Stimulated activated CD8-positive, alpha-beta memory T cell treated with anti-CD3 and anti-CD28 coated beads, Interleukin-12 subunit alpha, Interleukin-12 subunit beta, amount 100 ng/mL, for 1 hour (primary cell): ENCODE measurements at regions not wholly inside any gene's neighbourhood (a gene's known extent, or its start where the extent isn't known, plus 50 kb on each side); places are given as distances from the start of the nearest gene placed in this dataset.
A peak's percentile ranks its signal among the peaks of the same experiment; 100 is the strongest.
"Not testable (repeated sequence)": the region's sequence is repeated elsewhere in the genome, so short reads cannot be mapped to it uniquely, and the experiment has no call there.

Experiments used
- DNase-seq: peaks from one replicate; pipeline ENCODE4 v3.0.0-alpha.2; 2020; ENCODE audit warnings: low read depth

DNA sequence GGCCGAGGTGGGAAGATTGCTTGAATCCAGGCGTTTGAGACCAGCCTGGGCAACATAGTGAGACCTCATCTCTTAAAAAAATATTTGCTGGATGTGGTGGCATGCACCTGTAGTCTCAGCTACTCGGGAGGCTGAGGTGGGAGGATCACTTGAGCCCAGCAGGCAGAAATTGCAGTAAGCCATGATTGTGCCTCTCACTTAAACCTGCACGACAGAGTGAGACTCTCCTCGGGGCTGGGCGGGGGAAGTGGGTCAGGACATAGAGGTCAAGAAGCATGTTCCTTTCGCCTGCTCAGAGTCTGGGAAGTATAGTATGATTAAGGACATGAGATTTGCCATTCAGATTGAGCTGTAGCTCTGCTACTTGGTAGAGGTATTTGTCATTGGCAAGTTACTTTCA, 52.3 kb downstream of the SEPTIN7 start:
- not testable (repeated sequence) for DNase-seq

- no peak for DNase-seq
These were observed 53.5 kb downstream of the SEPTIN7 start for GRCh38 chr7:35854311-35854710.

- DNase-seq, result no peak
These were observed 55.3 kb downstream of the SEPTIN7 start for GRCh38 chr7:35856175-35856574.

GRCh38 chr7:35860664-35861063, 59.8 kb downstream of the SEPTIN7 start:
- no peak for DNase-seq

DNA sequence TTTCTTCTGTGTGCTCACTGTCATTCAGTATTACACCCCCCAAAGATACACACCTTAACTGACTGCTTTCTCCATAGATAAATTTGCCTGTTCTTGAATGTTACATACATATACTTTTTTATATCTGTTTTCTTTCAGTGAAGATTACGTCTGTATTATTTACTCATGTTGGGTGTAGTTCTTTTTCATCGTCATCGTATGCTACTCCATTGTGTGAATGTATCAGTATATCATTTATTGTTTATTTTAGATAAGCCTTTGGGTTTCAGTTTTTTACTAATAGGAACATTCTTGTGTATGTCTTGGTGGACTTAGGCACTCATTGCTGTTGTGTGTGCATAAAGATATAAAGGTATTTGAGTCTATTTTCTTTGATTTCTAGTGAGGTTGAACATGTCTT, 64.4 kb downstream of the SEPTIN7 start:
- no peak for DNase-seq

DNA sequence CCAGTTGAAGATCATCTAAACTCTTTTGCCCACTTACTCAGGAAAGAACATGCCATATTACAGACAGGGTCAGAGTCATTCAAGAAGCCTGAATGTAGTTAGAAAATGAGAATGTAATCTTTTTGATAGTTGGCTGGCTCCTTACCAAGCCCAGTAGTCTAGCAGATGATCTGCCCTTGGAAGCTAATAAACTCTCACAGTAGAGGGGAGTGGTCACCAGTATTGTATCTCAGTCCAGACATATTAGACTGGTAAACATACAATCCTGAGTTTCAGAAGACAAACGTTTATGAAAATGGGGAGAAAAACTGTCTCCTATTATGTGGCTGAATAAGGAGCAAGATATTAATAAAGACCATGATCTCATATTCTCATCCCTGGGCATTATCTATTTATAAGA, 65.3 kb downstream of the SEPTIN7 start:
- DNase-seq, result no peak

- DNase-seq, result not testable (repeated sequence)
These were observed 68.3 kb downstream of the SEPTIN7 start for GRCh38 chr7:35869117-35869516.

DNA sequence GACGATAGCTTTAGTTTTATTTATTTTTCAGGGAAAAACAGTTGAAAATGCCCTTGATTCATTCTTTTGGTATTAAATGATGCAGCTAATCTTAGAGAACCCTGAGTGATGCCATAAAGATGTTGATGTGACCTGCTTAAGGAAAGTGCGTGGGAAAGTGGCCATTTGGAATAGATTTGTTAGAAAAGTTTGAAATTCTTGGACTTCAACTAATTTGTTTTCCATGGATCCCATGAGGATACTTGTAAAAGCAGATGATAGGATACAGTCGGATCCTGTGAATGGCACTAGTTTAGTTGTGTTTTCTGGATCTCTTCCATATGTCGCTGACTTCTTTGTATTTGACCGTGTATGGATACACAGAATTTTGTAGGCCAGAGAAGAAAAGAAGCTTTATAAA, 69.0 kb downstream of the SEPTIN7 start:
- DNase-seq, result no peak

DNA sequence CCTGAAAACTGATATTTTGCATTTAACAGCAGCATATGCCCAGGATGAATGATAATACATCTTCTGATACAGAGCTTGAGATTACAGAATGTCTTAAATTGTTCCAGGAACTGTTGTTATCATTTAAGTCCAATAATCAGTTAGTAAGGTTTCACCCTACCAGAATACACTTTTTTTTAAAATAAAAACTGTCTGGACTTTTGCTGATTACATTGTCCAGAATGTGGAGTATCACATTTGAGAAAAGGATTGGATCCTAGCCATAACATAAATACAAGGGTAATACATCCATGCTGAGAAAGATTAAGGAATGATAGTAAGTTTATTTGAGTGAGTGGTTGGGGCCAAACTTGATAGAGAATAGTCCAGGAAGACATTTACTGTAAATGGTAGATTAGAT, 71.0 kb downstream of the SEPTIN7 start:
- DNase-seq, result no peak

DNA sequence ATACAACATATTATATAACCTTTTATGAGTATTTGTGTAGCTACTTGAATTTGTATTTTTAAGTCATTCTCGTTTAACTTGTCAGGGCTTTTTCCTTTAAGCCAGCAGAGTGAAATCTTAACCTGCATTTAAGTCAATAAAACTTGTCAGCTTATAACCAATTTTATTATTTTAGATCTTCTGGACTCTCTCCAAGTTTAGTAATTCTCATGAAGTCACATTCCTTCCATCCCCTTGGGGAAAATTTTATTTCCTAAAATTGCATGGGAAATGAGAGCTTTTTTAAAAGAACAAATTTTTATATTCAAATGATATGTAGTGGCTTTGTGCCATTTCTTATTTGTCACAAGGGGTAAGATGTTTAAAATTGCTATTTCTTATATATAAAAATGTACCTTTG, 74.0 kb downstream of the SEPTIN7 start:
- no peak for DNase-seq

- no peak for DNase-seq
These were observed 74.4 kb downstream of the SEPTIN7 start for GRCh38 chr7:35875292-35875691.

GRCh38 chr7:35878351-35878750, 77.5 kb downstream of the SEPTIN7 start:
- no peak for DNase-seq

DNA sequence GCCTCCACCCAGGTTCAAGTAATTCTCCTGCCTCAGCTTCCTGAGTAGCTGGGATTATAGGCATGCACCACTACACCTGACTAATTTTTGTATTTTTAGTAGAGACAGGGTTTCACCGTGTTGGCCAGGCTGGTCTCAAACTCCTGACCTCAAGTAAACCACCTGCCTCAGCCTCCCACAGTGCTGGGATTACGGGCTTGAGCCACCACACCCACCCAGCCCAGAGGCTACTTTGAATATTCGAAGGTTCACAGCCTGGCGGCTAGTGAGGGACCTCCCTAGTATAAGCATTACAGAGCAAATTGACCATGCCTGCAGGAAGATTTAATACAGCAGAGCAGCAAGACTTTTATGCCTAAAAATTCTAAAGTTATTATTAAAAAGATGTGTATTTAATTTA, 86.6 kb downstream of the SEPTIN7 start:
- DNase-seq, result not testable (repeated sequence)

GRCh38 chr7:35889001-35889400, 88.1 kb downstream of the SEPTIN7 start:
- DNase-seq, result no peak

DNA sequence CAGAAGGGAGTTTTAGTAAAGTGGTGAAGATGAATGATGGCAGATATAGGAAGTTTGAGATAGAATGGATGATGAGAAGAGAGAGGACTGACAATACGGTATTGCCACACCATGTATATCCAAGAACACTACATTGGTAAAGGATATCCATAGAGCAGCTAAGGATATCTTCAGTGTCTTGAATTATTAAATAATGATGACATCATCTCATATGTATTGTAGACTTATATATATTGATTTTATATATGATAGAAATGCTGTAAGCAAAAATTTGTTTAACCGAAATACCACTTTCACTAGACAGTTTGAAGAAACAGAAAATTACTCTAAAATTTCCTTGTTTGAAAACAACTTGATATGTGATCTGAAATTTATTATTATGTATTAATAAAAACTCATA, 89.0 kb downstream of the SEPTIN7 start:
- DNase-seq, result no peak

GRCh38 chr7:35891004-35891830, 90.4 kb downstream of the SEPTIN7 start:
- DNase-seq, result no peak

GRCh38 chr7:35893649-35894048, 92.8 kb downstream of the SEPTIN7 start:
- DNase-seq, result no peak

DNA sequence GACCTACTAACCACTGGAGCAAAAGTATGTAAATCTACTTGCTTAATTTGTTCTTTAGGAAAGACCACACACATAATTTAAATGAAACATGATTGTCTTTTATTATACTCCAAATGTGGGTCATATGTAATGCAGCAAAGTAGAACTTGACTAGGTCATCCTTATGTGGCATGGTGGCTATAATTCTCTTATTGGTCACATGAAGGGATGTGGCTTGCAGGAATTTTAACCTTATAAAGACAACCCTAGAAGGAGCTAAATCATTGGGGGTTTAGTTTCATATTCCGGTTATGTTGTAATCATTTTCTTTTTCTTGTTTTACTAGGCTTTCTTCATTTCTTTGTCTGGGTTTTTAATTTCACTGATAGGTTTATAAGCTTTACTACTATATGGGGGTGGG, 93.9 kb downstream of the SEPTIN7 start:
- DNase-seq, result no peak

DNA sequence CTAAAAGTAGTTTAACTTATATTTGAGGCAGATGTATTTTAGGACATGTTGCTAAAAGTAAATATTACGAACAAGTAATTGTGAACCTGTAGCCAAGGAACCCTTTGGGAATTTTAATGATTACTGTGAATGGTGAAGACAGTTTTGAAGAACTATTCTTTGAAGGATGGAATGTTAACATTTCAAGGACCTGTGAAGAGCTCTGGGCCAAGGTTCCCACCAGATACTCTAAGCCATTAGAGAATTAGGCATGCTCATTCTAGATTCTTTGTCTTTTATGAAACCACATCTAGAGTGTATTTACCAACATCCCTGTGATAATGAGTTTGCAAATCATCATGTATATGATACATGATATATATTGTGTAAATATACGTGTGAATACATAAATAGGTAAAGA, 99.8 kb downstream of the SEPTIN7 start:
- DNase-seq, result no peak

GRCh38 chr7:35905555-35905954, 104.7 kb downstream of the SEPTIN7 start:
- DNase-seq, result no peak

- DNase-seq, result peak; percentile 50
These were observed 105.5 kb downstream of the SEPTIN7 start for GRCh38 chr7:35906191-35906908.

DNA sequence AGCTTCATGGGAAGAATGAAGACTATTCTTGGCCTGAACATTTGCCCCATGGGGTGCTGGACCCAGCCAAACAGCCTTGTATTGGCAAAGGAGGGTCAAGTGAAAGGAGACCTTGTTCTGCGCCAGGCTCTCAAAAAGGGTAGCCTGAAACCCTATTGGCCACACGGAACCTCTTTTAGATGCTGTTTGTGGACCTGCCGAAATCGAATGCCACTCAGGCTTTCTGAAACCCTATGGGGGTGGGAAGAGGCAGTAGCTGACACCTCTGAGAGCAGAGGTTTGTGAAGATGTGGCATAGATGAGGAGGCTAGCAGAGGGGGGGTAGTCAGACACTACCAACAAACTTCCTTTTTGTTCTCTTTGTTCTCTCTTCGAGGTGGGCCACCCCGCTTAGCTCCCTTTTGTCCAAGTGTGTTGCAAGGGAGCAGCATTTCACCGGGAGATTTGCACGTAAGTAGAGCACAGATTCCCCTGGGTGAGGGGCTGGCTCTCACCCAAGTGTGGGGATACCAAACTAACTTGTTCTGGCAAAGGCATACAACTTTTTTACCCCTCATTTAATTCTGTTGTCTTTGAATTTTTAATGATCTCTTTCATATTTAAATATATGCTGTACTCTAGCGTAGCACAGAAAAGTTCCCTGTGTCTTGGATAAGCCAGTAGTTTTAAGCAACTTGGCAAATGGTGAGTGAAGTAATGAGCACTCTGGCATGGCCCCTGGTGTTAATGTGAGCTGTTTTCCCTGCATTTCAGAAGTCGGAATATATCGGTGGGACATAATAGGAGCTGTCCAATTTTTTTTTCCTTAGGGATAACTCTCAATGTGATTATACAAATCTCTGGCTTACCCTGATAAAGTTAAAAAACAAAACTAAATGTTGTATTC, 107.7 kb downstream of the SEPTIN7 start:
- no peak for DNase-seq
